Stomach (tissue), 4 donors: ENCODE measurements at regions not wholly inside any gene's neighbourhood (a gene's known extent, or its start where the extent isn't known, plus 50 kb on each side); places are given as distances from the start of the nearest gene placed in this dataset.

ENCODE experiments used
- CTCF ChIP-seq, 7 experiments: fragments of 450-650 bp in 4 of 7; fragments of 200-600 bp in 3 of 7; sonication (generic) in 3 of 7; IDR thresholded peaks; one replicate each; pipeline ENCODE4 v1.5.1; 2016 to 2019; ENCODE audit warnings: antibody characterized with exemption in 7 of 7, control low read depth in 2 of 7, mild to moderate bottlenecking in 1 of 7
- POLR2AphosphoS5 ChIP-seq, 3 donors: sonication (generic); formaldehyde crosslinking; IDR thresholded peaks; one replicate each; pipeline ENCODE4 v1.6.1; 2016; ENCODE audit warnings: antibody characterized with exemption in 3 of 3

GRCh38 chr2:215848146-215848545, 165.2 kb downstream of the MREG start:
- TF ChIP-seq CTCF (IDR thresholded peaks at IDR 0.05) (no peak), POLR2AphosphoS5 (IDR thresholded peaks at IDR 0.05) (no peak)
